Erythroblast (primary cell): ENCODE measurements at regions not wholly inside any gene's neighbourhood (a gene's known extent, or its start where the extent isn't known, plus 50 kb on each side); places are given as distances from the start of the nearest gene placed in this dataset.

Source experiments
- GATA1 ChIP-seq: IDR thresholded peaks from 2 replicates; pipeline ENCODE4 v1.6.1; 2011; ENCODE audit warnings: low read depth, mild to moderate bottlenecking, control low read depth, low read length, moderate library complexity
- POLR2A ChIP-seq: IDR thresholded peaks from 2 replicates; pipeline ENCODE4 v1.6.1; 2011; ENCODE audit warnings: mild to moderate bottlenecking, low read length

GRCh38 chr11:23423656-23424055, 563.4 kb upstream of the CCDC179 start:
- TF ChIP-seq POLR2A, result no peak
- TF ChIP-seq GATA1, result no peak
